ENCODE measurements at regions not wholly inside any gene's neighbourhood (a gene's known extent, or its start where the extent isn't known, plus 50 kb on each side); places are given as distances from the start of the nearest gene placed in this dataset.

DNA sequence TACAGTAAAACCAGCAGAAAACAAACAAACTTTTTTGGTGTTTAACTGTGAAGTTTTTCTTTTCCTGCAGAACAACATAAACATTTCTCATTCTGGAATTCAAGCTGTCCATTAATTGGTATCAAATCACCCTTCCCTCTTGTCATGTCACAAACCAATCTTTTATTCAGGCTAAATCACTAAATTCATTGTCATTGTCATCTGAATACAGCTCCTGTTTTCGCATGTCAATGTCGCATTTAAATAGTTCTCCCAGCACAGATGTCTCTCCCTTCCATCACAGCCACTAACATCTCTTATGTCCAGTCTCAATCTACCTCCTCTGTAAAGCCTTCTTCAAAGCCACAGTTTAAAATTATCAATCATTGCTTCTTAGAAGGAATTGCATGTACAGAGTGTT lies 192.1 kb upstream of the PCDH10 start:
- TF ChIP-seq, protein P1, sequence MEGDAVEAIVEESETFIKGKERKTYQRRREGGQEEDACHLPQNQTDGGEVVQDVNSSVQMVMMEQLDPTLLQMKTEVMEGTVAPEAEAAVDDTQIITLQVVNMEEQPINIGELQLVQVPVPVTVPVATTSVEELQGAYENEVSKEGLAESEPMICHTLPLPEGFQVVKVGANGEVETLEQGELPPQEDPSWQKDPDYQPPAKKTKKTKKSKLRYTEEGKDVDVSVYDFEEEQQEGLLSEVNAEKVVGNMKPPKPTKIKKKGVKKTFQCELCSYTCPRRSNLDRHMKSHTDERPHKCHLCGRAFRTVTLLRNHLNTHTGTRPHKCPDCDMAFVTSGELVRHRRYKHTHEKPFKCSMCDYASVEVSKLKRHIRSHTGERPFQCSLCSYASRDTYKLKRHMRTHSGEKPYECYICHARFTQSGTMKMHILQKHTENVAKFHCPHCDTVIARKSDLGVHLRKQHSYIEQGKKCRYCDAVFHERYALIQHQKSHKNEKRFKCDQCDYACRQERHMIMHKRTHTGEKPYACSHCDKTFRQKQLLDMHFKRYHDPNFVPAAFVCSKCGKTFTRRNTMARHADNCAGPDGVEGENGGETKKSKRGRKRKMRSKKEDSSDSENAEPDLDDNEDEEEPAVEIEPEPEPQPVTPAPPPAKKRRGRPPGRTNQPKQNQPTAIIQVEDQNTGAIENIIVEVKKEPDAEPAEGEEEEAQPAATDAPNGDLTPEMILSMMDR (conservative IDR thresholded peaks at IDR 0.05; ENCODE audit: low read length), result no peak
- TF ChIP-seq EZH2phosphoT487 (IDR thresholded peaks at IDR 0.05; ENCODE audit: borderline replicate concordance), result no peak
- no peaks in the 10 kb centered on the region for H3F3A ChIP-seq (ENCODE audit: low read depth)
- no peaks in the 10 kb centered on the region for H3K27me3 ChIP-seq (ENCODE audit: insufficient read depth, low read length, poor library complexity, severe bottlenecking)
- no peaks in the 10 kb centered on the region for H4K20me1 ChIP-seq (ENCODE audit: insufficient read depth, low read length, poor library complexity, severe bottlenecking)
- no peaks in the 10 kb centered on the region for H3K79me2 ChIP-seq (ENCODE audit: insufficient read depth, low read length)
- no peaks in the 10 kb centered on the region for H3K36me3 ChIP-seq (ENCODE audit: insufficient read depth, low read length)
- no peaks in the 10 kb centered on the region for H3K4me1 ChIP-seq (ENCODE audit: insufficient read depth, low read length, poor library complexity, severe bottlenecking)
- H3K9ac ChIP-seq (ENCODE audit: low read depth, low read length, poor library complexity, severe bottlenecking), result no peak overlapping the region
- no peak overlapping the region for H2AFZ ChIP-seq (ENCODE audit: low read length)
- no peak overlapping the region for H3K4me2 ChIP-seq (ENCODE audit: low read depth, low read length, poor library complexity, severe bottlenecking)
- H3K9me3 ChIP-seq (ENCODE audit: insufficient read depth, low read depth, low read length), result peaks cover 14% of the 10 kb centered on the region; the same call in 1 of the 2 replicates
- H3K9me2 ChIP-seq (replicated peaks; ENCODE audit: low read depth, low read length), result no peaks in the 10 kb centered on the region
- no peak overlapping the region for H3K4me3 ChIP-seq (ENCODE audit: low read length, poor library complexity, severe bottlenecking)

DNA sequence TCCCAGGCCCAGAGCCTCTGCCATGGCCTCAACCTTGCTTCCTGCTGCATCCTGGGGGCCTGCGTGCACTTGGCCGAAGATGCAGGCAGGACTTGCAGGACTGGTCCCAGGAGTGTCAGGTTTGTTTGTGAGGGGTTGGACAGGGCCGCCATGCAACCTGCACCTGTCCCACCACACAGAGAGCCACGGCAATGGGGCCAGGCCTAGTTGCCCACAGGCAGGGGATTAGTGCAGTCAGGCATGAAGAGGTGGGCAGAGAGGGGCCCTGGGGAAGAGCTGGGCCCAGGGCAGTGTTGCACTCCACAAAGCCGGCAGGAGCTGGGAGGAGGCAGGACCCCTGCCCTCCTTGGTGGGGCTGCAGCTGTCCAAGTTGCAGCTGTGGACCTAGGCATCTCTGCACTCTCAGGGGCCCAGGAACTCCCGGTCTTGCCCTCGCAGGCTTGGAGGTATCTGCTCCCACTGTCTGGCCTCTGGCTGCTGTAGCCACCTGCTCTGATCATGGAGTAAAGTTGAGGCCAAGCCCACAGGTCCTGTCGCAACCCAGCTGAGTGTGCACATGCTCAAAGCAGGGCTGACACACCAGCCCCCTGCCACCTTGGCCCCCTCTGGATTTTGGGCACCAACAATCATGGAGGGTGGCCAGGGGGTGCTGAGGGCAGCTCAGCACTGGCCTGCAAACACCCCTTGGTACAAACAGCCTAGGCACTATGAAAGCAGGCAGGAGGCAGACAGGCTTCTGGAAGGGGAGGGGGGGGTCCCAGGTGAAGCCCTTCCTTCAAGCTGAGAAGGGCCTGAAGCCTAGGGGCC lies 190.4 kb upstream of the PCDH10 start:
- no peaks in the 10 kb centered on the region for H3K27me3 ChIP-seq (ENCODE audit: insufficient read depth, low read length, poor library complexity, severe bottlenecking)
- H3F3A ChIP-seq (ENCODE audit: low read depth), result no peaks in the 10 kb centered on the region
- peaks cover 14% of the 10 kb centered on the region; the same call in 1 of the 2 replicates for H3K9me3 ChIP-seq (ENCODE audit: insufficient read depth, low read depth, low read length)
- H3K4me3 ChIP-seq (ENCODE audit: low read length, poor library complexity, severe bottlenecking), result no peak overlapping the region
- no peaks in the 10 kb centered on the region for H3K36me3 ChIP-seq (ENCODE audit: insufficient read depth, low read length)
- no peak overlapping the region for H2AFZ ChIP-seq (ENCODE audit: low read length)
- no peaks in the 10 kb centered on the region for H3K4me1 ChIP-seq (ENCODE audit: insufficient read depth, low read length, poor library complexity, severe bottlenecking)
- no peaks in the 10 kb centered on the region for H4K20me1 ChIP-seq (ENCODE audit: insufficient read depth, low read length, poor library complexity, severe bottlenecking)
- H3K9me2 ChIP-seq (replicated peaks; ENCODE audit: low read depth, low read length), result no peaks in the 10 kb centered on the region
- no peak for TF ChIP-seq EZH2phosphoT487 (IDR thresholded peaks at IDR 0.05; ENCODE audit: borderline replicate concordance)
- TF ChIP-seq, protein P1 (conservative IDR thresholded peaks at IDR 0.05; ENCODE audit: low read length), result no peak
- no peaks in the 10 kb centered on the region for H3K79me2 ChIP-seq (ENCODE audit: insufficient read depth, low read length)
- H3K9ac ChIP-seq (ENCODE audit: low read depth, low read length, poor library complexity, severe bottlenecking), result no peak overlapping the region
- no peak overlapping the region for H3K4me2 ChIP-seq (ENCODE audit: low read depth, low read length, poor library complexity, severe bottlenecking)

DNA sequence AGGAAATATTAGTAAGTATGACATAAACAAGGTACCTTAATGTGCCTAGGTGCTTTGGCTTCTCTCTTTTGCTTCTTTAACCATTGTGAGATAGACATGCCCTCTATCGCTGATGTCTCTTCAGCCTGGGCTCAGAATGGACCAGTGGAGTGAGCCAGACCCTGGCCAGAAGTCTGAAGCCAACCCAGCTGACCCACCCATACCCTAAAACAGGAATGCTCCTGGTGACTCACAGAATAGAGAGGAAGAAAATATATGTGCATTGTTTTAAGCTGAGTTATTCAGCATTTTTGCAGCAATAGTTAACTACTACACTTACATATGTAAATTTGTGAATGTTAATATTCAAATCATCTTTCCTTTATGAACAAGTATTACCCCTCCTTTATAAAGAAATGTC lies 167.5 kb upstream of the PCDH10 start:
- TF ChIP-seq EZH2phosphoT487 (IDR thresholded peaks at IDR 0.05; ENCODE audit: borderline replicate concordance), result no peak
- TF ChIP-seq, protein P1 (conservative IDR thresholded peaks at IDR 0.05; ENCODE audit: low read length), result no peak
- Histone ChIP-seq H2AFZ (ENCODE audit: low read length) (no peak overlapping the region), H3F3A (ENCODE audit: low read depth) (no peaks in the 10 kb centered on the region), H3K9me2 (replicated peaks; ENCODE audit: low read depth, low read length) (no peaks in the 10 kb centered on the region), H3K36me3 (ENCODE audit: insufficient read depth, low read length) (no peaks in the 10 kb centered on the region), H3K79me2 (ENCODE audit: insufficient read depth, low read length) (no peaks in the 10 kb centered on the region), H3K4me2 (ENCODE audit: low read depth, low read length, poor library complexity, severe bottlenecking) (no peak overlapping the region), H3K4me3 (ENCODE audit: low read length, poor library complexity, severe bottlenecking) (no peak overlapping the region), H3K4me1 (ENCODE audit: insufficient read depth, low read length, poor library complexity, severe bottlenecking) (peaks cover 6% of the 10 kb centered on the region), H3K9ac (ENCODE audit: low read depth, low read length, poor library complexity, severe bottlenecking) (no peak overlapping the region), H3K27me3 (ENCODE audit: insufficient read depth, low read length, poor library complexity, severe bottlenecking) (no peaks in the 10 kb centered on the region), H4K20me1 (ENCODE audit: insufficient read depth, low read length, poor library complexity, severe bottlenecking) (no peaks in the 10 kb centered on the region), H3K9me3 (ENCODE audit: insufficient read depth, low read depth, low read length) (no peaks in the 10 kb centered on the region)

Data from Loucy (cell line).